Activated CD8-positive, alpha-beta memory T cell treated with anti-CD3 and anti-CD28 coated beads, Interleukin-2, amount 50 U/mL, for 24 hours (primary cell): ENCODE measurements at regions not wholly inside any gene's neighbourhood (a gene's known extent, or its start where the extent isn't known, plus 50 kb on each side); places are given as distances from the start of the nearest gene placed in this dataset.

Source experiments
- DNase-seq: peaks from one replicate; pipeline ENCODE4 v3.0.0-alpha.2; 2020; ENCODE audit errors: extremely low read depth

- DNase-seq = no peak
Measured at GRCh38 chr12:45669792-45670191, 59.7 kb upstream of the ARID2 start.

DNA sequence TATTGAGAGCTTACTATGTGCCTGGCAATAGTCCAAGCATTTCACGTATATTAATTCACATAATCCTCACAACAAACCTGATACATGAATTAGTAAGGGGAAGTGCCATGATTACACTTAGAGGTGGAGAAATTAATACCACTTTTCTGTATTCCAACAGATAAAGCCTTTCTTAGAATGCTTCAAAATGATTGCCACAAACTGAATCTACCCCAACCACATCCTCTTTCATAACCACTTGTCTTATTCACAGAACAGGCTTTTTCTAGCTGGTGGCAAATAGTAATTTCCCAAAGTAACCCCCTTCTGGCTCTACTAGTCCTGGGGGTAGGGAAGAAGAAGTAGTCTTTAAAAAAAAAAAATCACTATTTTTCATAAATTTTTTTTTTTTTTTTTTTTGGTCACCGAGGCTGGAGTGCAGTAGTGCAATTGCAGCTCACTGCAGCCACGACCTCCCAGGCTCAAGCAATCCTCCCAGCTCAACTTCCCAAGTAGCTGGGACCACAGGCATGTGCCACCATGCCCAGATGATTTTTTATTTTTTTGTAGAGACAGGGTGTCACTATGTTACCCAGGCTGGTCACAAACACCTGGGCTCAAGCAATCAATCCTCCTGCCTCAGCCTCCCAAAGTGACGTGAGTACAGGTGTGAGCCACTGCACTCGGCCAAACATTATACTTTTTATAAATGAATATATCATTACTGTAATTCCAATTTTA is 59.0 kb upstream of the ARID2 start:
- no peak for DNase-seq

DNA sequence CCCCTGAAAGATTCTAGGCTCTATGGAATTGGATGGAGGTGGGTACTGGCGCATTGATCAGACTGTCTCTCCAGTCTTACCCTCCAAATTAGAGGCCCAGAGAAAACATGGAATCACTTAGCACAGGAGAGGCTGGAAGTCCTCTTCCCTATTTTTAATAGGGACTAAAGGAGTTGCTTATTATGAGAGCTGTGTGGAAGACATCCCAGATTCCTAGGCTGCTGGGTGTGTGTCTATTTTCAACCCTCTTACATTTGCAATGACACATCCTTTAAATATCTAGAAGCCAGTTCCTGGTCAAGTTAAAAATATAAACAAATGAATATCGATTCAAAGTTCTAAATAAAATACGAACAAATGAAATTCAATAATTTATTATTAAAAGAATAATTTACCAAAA is 58.3 kb upstream of the ARID2 start:
- no peak for DNase-seq

GRCh38 chr12:45674181-45674977 is 55.1 kb upstream of the ARID2 start:
- DNase-seq = no peak

- no peak for DNase-seq
Measured at GRCh38 chr12:45675534-45675933, 54.0 kb upstream of the ARID2 start.
